Spleen (tissue), 11 donors: ENCODE measurements at regions not wholly inside any gene's neighbourhood (a gene's known extent, or its start where the extent isn't known, plus 50 kb on each side); places are given as distances from the start of the nearest gene placed in this dataset.

Experiments
- DNase-seq: peaks from one replicate; pipeline ENCODE4 v3.0.0-alpha.2; 2020
- H3K27ac ChIP-seq, 8 donors: fragments of 200-600 bp; sonication (generic) in 7 of 8; 1 replicate in 4 of 8; 2 replicates in 4 of 8; pipeline versions ENCODE4 v1.5.0 to v1.8.0; 2016 to 2021; ENCODE audit warnings: inconsistent platforms in 4 of 8, mild to moderate bottlenecking in 4 of 8, moderate library complexity in 1 of 8
- H3K27me3 ChIP-seq, 7 donors: fragments of 200-600 bp; sonication (generic) in 6 of 7; replicated peaks in 1 of 7; 1 replicate in 4 of 7; 2 replicates in 3 of 7; pipeline versions ENCODE4 v1.5.0 to v1.8.0; 2016 to 2021; ENCODE audit warnings: inconsistent platforms in 3 of 7, mild to moderate bottlenecking in 1 of 7
- H3K36me3 ChIP-seq, 6 donors: fragments of 200-600 bp; sonication (generic) in 5 of 6; 1 replicate in 4 of 6; 2 replicates in 2 of 6; pipeline versions ENCODE4 v1.5.0 to v1.8.0; 2016 to 2021; ENCODE audit warnings: inconsistent platforms in 2 of 6
- H3K4me1 ChIP-seq, 6 donors: fragments of 200-600 bp; sonication (generic) in 5 of 6; 1 replicate in 3 of 6; 2 replicates in 3 of 6; pipeline versions ENCODE4 v1.5.0 to v1.8.0; 2016 to 2021; ENCODE audit warnings: inconsistent platforms in 3 of 6
- H3K4me3 ChIP-seq, 8 donors: fragments of 200-600 bp; sonication (generic) in 7 of 8; 1 replicate in 4 of 8; 2 replicates in 4 of 8; pipeline versions ENCODE4 v1.5.0 to v1.8.0; 2016 to 2021; ENCODE audit warnings: inconsistent platforms in 4 of 8, mild to moderate bottlenecking in 4 of 8, moderate library complexity in 2 of 8
- H3K9me3 ChIP-seq, 8 donors: fragments of 200-600 bp; sonication (generic) in 7 of 8; 1 replicate in 4 of 8; 2 replicates in 4 of 8; pipeline versions ENCODE4 v1.5.0 to v1.8.0; 2016 to 2021; ENCODE audit warnings: inconsistent platforms in 4 of 8
- CTCF ChIP-seq, 11 experiments: fragments of 200-600 bp in 7 of 11; fragments of 450-650 bp in 4 of 11; sonication (generic) in 4 of 11; IDR thresholded peaks in 8 of 11; conservative IDR thresholded peaks in 3 of 11; 1 replicate in 7 of 11; 2 replicates in 4 of 11; pipeline versions ENCODE4 v1.4.0 to v1.8.0; 2016 to 2021; ENCODE audit warnings: antibody characterized with exemption in 11 of 11, inconsistent platforms in 4 of 11, mild to moderate bottlenecking in 1 of 11
- POLR2A ChIP-seq, 3 donors: fragments of 450-650 bp; IDR thresholded peaks; one replicate each; pipeline ENCODE4 v1.5.1; 2017; ENCODE audit warnings: antibody characterized with exemption in 3 of 3, mild to moderate bottlenecking in 1 of 3
- POLR2AphosphoS5 ChIP-seq, 3 donors: sonication (generic); formaldehyde crosslinking; IDR thresholded peaks; one replicate each; pipeline ENCODE4 v1.5.1; 2017; ENCODE audit warnings: antibody characterized with exemption in 3 of 3
- WGBS, 5 donors: extraction: QIAGEN DNeasy Blood & Tissue Kit in 3 of 5; methylation state at CpG; one replicate each; pipeline versions ENCODE4 v1.1.5 to v1.1.7; 2013 to 2018; 5-methylcytosine and 5-hydroxymethylcytosine counted together
- intact Hi-C: fragments of 100-400 bp; cut with DNase I; formaldehyde crosslinking; loops from one replicate; pipeline ENCODE4 v1.15.0; 2023; ENCODE audit warnings: low total_unique reads
- donor health status: healthy with polysubstance abuse.
- donor health status: DM: no; HTN: no; CAD: no; lungs with moderate emphysema.
- donor health status: DM: no; HTN: no; CAD: no.
- donor health status: Bipolar disorder and iron deficiency.
- donor health status: healthy.
- donor health status: DM: no; HTN: no; CAD: no.
- donor health status: DM: yes; HTN: yes; CAD: no.

- no peak for DNase-seq
- Histone ChIP-seq H3K36me3 (no peaks in the 10 kb centered on the region), H3K4me1 (no peaks in the 10 kb centered on the region), H3K27ac (no peak overlapping the region), H3K27me3 (peaks cover 0 to 54% (median 4%) of the 10 kb centered on the region in 7 donors), H3K4me3 (no peak overlapping the region), H3K9me3 (no peaks in the 10 kb centered on the region)
- WGBS, 5 donors, result 51 to 57% (median 53%) methylated on average over 4 of the region's 4 CpGs
- intact Hi-C loops, result no loop called here
- TF ChIP-seq CTCF (IDR thresholded peaks at IDR 0.05 in 8 of 11, conservative IDR thresholded peaks at IDR 0.05 in 3 of 11) (no peak), POLR2A (IDR thresholded peaks at IDR 0.05) (no peak), POLR2AphosphoS5 (IDR thresholded peaks at IDR 0.05) (no peak)
Measured at GRCh38 chr1:37239225-37239740, 205.0 kb upstream of the GRIK3 start.

GRCh38 chr1:37240897-37241296 is 206.6 kb upstream of the GRIK3 start:
- no peaks in the 10 kb centered on the region for H3K9me3 ChIP-seq
- WGBS, 5 donors, result 31 to 49% (median 40%) methylated on average over 8 to 15 of the region's 15 CpGs
- H3K4me1 ChIP-seq, result no peaks in the 10 kb centered on the region
- no peak for DNase-seq
- H3K27me3 ChIP-seq, result peaks cover 0 to 38% (median 4%) of the 10 kb centered on the region in 7 donors
- H3K4me3 ChIP-seq, result no peak overlapping the region
- H3K36me3 ChIP-seq, result no peaks in the 10 kb centered on the region
- TF ChIP-seq POLR2A (IDR thresholded peaks at IDR 0.05) (no peak), POLR2AphosphoS5 (IDR thresholded peaks at IDR 0.05) (no peak), CTCF (IDR thresholded peaks at IDR 0.05 in 8 of 11, conservative IDR thresholded peaks at IDR 0.05 in 3 of 11) (no peak)
- no peak overlapping the region for H3K27ac ChIP-seq
- intact Hi-C loops, result no loop called here

- no peak for DNase-seq
- intact Hi-C loops, result no loop called here
- Histone ChIP-seq H3K36me3 (no peaks in the 10 kb centered on the region), H3K27me3 (peaks cover 0 to 43% (median 4%) of the 10 kb centered on the region in 7 donors), H3K9me3 (no peaks in the 10 kb centered on the region), H3K27ac (no peak overlapping the region), H3K4me3 (no peak overlapping the region), H3K4me1 (no peaks in the 10 kb centered on the region)
- 58 to 69% (median 65%) methylated on average over 5 of the region's 5 CpGs for WGBS, 5 donors
- TF ChIP-seq CTCF (IDR thresholded peaks at IDR 0.05 in 8 of 11, conservative IDR thresholded peaks at IDR 0.05 in 3 of 11) (no peak), POLR2A (IDR thresholded peaks at IDR 0.05) (no peak), POLR2AphosphoS5 (IDR thresholded peaks at IDR 0.05) (no peak)
Measured at GRCh38 chr1:37242501-37242900, 208.2 kb upstream of the GRIK3 start.

GRCh38 chr1:37243368-37244082 is 209.2 kb upstream of the GRIK3 start:
- intact Hi-C loops, result no loop called here
- H3K27me3 ChIP-seq, result peaks cover 0 to 51% (median 4%) of the 10 kb centered on the region in 7 donors
- TF ChIP-seq POLR2A (IDR thresholded peaks at IDR 0.05) (no peak), POLR2AphosphoS5 (IDR thresholded peaks at IDR 0.05) (no peak), CTCF (IDR thresholded peaks at IDR 0.05 in 8 of 11, conservative IDR thresholded peaks at IDR 0.05 in 3 of 11) (no peak)
- no peaks in the 10 kb centered on the region for H3K4me1 ChIP-seq
- DNase-seq, result no peak
- no peaks in the 10 kb centered on the region for H3K9me3 ChIP-seq
- no peaks in the 10 kb centered on the region for H3K36me3 ChIP-seq
- H3K27ac ChIP-seq, result no peak overlapping the region
- 56 to 64% (median 59%) methylated on average over 12 of the region's 12 CpGs for WGBS, 5 donors
- no peak overlapping the region for H3K4me3 ChIP-seq
